NCI-H1105 (cell line): ENCODE measurements at regions not wholly inside any gene's neighbourhood (a gene's known extent, or its start where the extent isn't known, plus 50 kb on each side); places are given as distances from the start of the nearest gene placed in this dataset.
"Not testable (repeated sequence)": the region's sequence is repeated elsewhere in the genome, so short reads cannot be mapped to it uniquely, and the experiment has no call there.

ENCODE experiments used
- DNase-seq: peaks from one replicate; lab custom pipeline; 2025; lab: John Stamatoyannopoulos, UW

DNA sequence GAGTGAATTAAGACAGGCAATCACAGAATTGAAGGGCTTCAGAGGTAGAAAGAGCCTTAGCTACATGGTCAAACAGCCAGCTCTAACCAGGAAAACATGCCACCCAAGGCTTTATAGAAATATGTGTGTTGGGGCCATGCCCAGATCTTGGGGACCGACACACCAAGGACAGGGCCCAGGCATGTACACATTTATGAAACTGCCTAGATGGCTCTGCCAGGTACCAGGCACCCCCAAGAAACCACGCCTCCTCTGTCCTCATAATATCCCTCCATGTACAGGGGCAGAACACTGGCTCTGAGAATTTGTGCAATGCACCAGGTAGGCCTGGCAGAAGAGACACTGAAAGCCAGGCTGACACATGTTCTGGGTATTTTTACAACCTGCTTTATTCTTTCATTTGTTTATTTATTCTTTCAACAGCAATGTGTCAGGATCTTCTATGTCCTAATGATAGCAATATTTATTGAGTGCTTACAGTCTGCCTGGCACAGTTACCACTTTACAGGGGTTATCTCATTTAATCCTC lies 137.9 kb upstream of the LSM14A start:
- no peak for DNase-seq

GRCh38 chr19:34041925-34042521 lies 130.3 kb upstream of the LSM14A start:
- no peak for DNase-seq

DNA sequence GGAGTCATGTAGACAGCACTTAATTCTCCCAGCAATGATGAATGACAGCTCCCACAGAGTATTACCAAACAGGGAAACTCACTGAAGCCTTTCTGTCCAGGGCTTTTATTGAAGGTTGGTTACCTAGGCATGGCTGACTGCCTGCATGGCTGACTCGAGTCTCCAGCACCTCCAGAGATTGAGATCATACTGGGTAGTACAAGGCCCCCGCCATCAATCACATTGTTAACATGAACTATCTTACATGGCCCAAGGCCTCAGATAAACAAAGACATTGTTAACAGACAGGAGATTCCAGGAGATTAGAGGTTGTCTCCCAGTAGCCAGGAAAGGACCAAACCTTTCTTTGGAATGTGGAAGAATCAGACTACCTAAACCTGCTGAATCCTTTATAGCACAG lies 128.3 kb upstream of the LSM14A start:
- no peak for DNase-seq

DNA sequence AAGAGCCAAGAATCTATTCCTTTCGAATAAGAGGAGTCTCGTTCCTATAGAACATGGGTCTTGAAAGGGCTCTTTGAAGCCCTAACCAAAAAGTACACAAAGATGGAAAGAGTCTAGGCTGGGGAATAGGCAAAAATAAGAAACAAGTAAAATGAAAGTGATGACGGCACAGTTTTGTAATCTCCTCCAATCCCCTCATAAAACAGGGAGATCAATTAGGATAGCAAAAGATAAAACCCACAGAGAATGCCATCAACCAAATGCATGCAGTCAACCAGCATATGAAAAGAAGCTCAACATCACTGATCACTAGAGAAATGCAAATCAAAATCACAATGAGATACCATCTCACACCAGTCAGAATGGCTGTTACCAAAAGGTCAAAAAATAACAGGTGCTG lies 122.4 kb upstream of the LSM14A start:
- no peak for DNase-seq

- DNase-seq: not testable (repeated sequence)
Measured at GRCh38 chr19:34050430-34050829, 121.9 kb upstream of the LSM14A start.

DNA sequence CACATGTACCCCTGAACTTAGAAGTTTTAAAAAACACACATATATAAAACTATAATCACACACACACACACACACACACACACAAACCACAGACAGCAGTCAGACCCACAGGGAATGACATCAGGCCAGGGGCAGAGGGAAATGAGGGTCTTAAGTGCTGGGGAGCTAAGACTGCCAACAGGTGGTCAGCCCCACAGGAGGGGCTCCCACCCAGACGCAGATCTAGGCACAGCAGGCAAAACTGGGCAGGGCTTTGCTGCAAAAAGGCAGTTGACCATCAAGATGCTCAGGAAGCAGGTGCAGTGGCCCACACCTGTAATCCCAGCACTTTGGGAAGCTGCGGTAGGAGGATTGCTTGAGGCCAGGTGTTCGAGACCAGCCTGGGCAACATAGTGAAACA lies 121.0 kb upstream of the LSM14A start:
- no peak for DNase-seq

DNA sequence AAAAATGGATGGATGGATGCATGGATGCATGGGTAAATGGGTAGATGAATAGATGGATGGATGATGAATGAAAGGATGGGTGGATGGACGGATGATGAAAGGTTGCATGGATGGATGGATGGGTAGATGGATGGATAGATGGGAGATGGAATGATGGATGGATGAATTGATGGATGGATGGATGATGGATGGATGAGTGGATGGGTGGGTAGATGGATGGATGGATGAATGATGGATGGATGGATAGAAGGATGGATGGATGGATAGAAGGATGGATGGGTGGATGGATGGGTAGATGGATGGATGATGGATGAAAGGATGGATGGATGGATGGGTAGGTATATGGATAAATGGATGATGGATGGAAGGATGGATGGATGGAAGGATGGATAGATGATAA lies 115.1 kb upstream of the LSM14A start:
- no peak for DNase-seq

GRCh38 chr19:34066007-34066643 lies 106.2 kb upstream of the LSM14A start:
- DNase-seq: no peak

GRCh38 chr19:34067861-34068271 lies 104.4 kb upstream of the LSM14A start:
- no peak for DNase-seq

GRCh38 chr19:34075661-34076091 lies 96.6 kb upstream of the LSM14A start:
- DNase-seq: no peak

- DNase-seq: no peak
Measured at GRCh38 chr19:34082289-34083077, 89.8 kb upstream of the LSM14A start.

- DNase-seq: no peak
Measured at GRCh38 chr19:34084396-34085145, 87.7 kb upstream of the LSM14A start.

DNA sequence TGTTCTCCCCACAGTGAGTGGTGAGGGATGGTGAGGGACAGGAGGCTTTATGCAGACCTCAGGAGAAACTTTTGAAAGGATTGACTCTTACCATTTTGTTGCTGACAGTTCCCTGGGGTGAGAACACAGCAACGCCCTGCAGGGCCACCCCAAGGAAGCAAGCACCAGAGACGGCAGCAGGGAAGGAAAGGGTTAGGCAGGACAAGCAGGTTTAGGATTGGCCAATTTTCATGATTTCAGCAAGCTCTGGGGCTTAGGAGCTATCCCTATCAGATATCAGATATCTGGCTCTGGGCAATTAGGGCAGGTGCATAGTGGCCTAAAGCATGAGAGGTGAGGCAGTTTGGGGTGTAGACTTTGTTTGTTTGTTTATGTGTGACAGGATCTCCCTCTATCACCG lies 87.0 kb upstream of the LSM14A start:
- no peak for DNase-seq

DNA sequence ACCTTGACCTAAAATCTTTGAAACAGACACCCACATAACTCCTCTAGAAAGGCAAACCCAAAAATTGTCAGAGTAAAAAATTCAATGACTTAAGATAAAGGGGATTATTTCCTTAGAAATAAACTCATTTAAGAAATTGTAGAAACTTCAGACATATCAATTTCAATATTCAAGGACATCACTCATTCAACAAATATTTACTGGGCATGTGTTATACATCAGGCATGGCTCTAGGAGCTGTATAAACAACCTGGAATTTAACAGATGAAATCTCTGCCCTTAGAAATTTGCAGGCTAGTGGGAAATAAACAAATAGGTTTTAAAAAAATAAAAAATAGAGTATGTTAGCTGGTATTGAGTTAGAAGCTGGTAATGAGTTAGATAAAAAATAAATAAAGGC lies 84.0 kb upstream of the LSM14A start:
- DNase-seq: no peak

GRCh38 chr19:34089566-34089965 lies 82.7 kb upstream of the LSM14A start:
- no peak for DNase-seq

DNA sequence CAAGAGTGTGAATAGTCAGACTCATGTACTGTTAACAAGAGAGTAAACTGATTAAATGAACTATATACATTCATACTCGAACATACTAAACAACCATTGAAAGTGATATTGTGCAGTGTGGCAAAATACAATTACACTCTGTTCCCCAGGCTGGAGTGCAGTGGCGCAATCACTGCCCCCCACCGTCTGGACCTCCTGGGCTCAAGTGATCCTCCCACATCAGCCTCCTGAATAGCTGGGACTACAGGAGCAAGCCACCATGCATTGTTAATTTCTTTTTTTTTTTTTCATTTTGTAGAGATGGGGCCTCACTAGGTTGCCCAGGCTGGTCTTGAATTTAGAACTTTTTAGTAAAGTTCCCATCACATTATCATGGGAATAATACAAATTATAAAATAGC lies 77.3 kb upstream of the LSM14A start:
- no peak for DNase-seq

DNA sequence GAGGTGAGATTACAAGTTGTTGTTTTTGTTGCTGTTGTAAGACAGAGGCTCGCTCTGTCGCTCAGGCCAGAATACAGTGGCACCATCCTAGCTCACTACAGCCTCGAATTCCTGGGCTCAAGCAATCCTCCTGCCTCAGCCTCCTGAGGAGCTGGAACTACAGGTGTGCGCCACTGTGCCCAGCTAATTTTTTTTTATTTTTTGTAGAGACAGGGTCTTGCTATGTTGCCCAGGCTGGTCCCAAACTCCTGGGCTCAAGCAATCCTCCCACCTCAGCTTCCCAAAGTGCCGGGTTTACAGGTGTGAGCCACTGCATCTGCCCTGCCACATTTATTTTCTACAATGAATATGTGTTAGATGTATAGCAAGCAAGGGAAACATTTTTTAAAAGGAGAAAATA lies 76.9 kb upstream of the LSM14A start:
- not testable (repeated sequence) for DNase-seq

DNA sequence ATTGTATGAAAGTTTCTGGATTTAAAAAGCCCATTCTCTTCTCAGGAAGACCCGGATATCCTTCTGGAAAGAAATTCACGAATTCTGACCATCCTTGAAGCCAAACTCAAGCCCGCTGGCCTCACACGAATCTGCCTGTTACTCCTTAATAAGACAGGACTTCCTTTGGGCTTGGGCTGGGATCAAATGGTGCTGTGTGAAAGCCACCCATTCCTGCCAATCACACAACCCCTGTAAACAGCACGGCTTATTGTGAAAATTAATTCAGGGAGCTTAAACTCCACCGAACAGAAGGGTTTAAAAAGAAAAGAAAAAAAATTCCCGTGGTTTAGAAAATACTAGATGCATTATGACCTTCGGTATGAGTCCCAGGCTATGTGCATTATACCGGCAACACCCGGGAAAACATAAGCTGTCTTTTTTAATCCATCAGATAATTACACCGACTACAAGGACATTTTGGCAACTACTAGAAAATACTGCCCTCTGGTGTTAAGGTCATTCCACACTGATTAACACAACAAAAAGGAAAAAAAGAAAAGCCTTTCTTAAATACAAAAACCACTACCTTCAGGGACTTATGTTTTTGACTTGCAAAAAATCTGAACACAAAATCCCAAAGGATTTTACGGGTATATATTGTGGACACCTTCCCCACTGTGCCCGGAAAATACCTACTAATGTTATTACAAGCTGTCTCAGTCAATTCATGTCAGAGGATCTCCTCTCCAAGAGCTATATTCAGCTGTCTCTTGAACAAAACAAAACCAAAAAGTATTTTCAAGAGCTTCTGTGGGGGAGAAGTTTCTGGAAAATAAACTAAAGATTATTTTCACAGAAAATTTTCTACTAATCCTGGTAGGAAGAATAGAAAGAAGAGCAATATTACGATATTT lies 76.0 kb upstream of the LSM14A start:
- DNase-seq: peak; percentile 64

- DNase-seq: no peak
Measured at GRCh38 chr19:34104096-34104495, 68.2 kb upstream of the LSM14A start.

GRCh38 chr19:34104557-34104956 lies 67.7 kb upstream of the LSM14A start:
- no peak for DNase-seq

- DNase-seq: no peak
Measured at GRCh38 chr19:34109596-34109995, 62.7 kb upstream of the LSM14A start.
